ENCODE measurements at regions not wholly inside any gene's neighbourhood (a gene's known extent, or its start where the extent isn't known, plus 50 kb on each side); places are given as distances from the start of the nearest gene placed in this dataset.

GRCh38 chr3:38994251-38994650 is 57.5 kb downstream of the SCN11A start:
- TF ChIP-seq NR2C2 (CRISPR knock-in tag; IDR thresholded peaks at IDR 0.05) = no peak
- no peak for TF ChIP-seq CTCF (IDR thresholded peaks at IDR 0.05)

Measured in WTC11 (cell line).